ENCODE measurements at regions not wholly inside any gene's neighbourhood (a gene's known extent, or its start where the extent isn't known, plus 50 kb on each side); places are given as distances from the start of the nearest gene placed in this dataset.

GRCh38 chr9:1173211-1173610 lies 123.1 kb downstream of the DMRT2 start:
- no peaks in the 10 kb centered on the region for H3K79me2 ChIP-seq (ENCODE audit: control insufficient read depth, insufficient read depth, low read length)
- H3K36me3 ChIP-seq (ENCODE audit: control insufficient read depth, insufficient read depth, low read length): no peaks in the 10 kb centered on the region
- H3K9ac ChIP-seq (ENCODE audit: insufficient read depth, low read length): no peak overlapping the region
- no peak overlapping the region for H3K4me3 ChIP-seq (replicated peaks in 1 of 4; ENCODE audit: control extremely low read depth in 1 of 4, insufficient read depth in 1 of 4, low read depth in 3 of 4, low read length in 4 of 4)
- no peaks in the 10 kb centered on the region for H3K4me1 ChIP-seq (ENCODE audit: control insufficient read depth, extremely low read depth, insufficient read depth, low read length)
- H4K20me1 ChIP-seq (ENCODE audit: control insufficient read depth, extremely low read depth, insufficient read depth, low read length): no peaks in the 10 kb centered on the region
- H3K27me3 ChIP-seq (ENCODE audit: control insufficient read depth, insufficient read depth, low read length): no peaks in the 10 kb centered on the region
- no peaks in the 10 kb centered on the region for H3K9me3 ChIP-seq (ENCODE audit: control insufficient read depth, insufficient read depth, low read depth, low read length)
- TF ChIP-seq CTCF (conservative IDR thresholded peaks at IDR 0.05 in 1 of 2, IDR thresholded peaks at IDR 0.05 in 1 of 2; ENCODE audit: low read depth in 1 of 2, low read length in 2 of 2) (no peak), EZH2 (IDR thresholded peaks at IDR 0.05; ENCODE audit: low read length, missing control alignments) (no peak)
- H3K27ac ChIP-seq (ENCODE audit: insufficient read depth, low read length): no peak overlapping the region
- DNase-seq (ENCODE audit: low read depth in 2 of 2): no peak
- no peak overlapping the region for H3K4me2 ChIP-seq (ENCODE audit: extremely low read depth, insufficient read depth, low read length)
- no peak overlapping the region for H2AFZ ChIP-seq (ENCODE audit: low read length)

GRCh38 chr9:1173993-1174392 lies 123.8 kb downstream of the DMRT2 start:
- no peak overlapping the region for H3K4me2 ChIP-seq (ENCODE audit: extremely low read depth, insufficient read depth, low read length)
- no peak for DNase-seq (ENCODE audit: low read depth in 2 of 2)
- no peak overlapping the region for H2AFZ ChIP-seq (ENCODE audit: low read length)
- no peaks in the 10 kb centered on the region for H3K79me2 ChIP-seq (ENCODE audit: control insufficient read depth, insufficient read depth, low read length)
- no peaks in the 10 kb centered on the region for H3K27me3 ChIP-seq (ENCODE audit: control insufficient read depth, insufficient read depth, low read length)
- no peaks in the 10 kb centered on the region for H4K20me1 ChIP-seq (ENCODE audit: control insufficient read depth, extremely low read depth, insufficient read depth, low read length)
- no peak overlapping the region for H3K27ac ChIP-seq (ENCODE audit: insufficient read depth, low read length)
- no peak overlapping the region for H3K9ac ChIP-seq (ENCODE audit: insufficient read depth, low read length)
- no peaks in the 10 kb centered on the region for H3K4me1 ChIP-seq (ENCODE audit: control insufficient read depth, extremely low read depth, insufficient read depth, low read length)
- H3K9me3 ChIP-seq (ENCODE audit: control insufficient read depth, insufficient read depth, low read depth, low read length): no peaks in the 10 kb centered on the region
- H3K36me3 ChIP-seq (ENCODE audit: control insufficient read depth, insufficient read depth, low read length): no peaks in the 10 kb centered on the region
- no peak overlapping the region for H3K4me3 ChIP-seq (replicated peaks in 1 of 4; ENCODE audit: control extremely low read depth in 1 of 4, insufficient read depth in 1 of 4, low read depth in 3 of 4, low read length in 4 of 4)
- TF ChIP-seq CTCF (conservative IDR thresholded peaks at IDR 0.05 in 1 of 2, IDR thresholded peaks at IDR 0.05 in 1 of 2; ENCODE audit: low read depth in 1 of 2, low read length in 2 of 2) (no peak), EZH2 (IDR thresholded peaks at IDR 0.05; ENCODE audit: low read length, missing control alignments) (no peak)

- no peak for DNase-seq (ENCODE audit: low read depth in 2 of 2)
- Histone ChIP-seq H3K9me3 (ENCODE audit: control insufficient read depth, insufficient read depth, low read depth, low read length) (no peaks in the 10 kb centered on the region), H2AFZ (ENCODE audit: low read length) (no peak overlapping the region), H3K36me3 (ENCODE audit: control insufficient read depth, insufficient read depth, low read length) (no peaks in the 10 kb centered on the region), H3K4me1 (ENCODE audit: control insufficient read depth, extremely low read depth, insufficient read depth, low read length) (no peaks in the 10 kb centered on the region), H3K9ac (ENCODE audit: insufficient read depth, low read length) (no peak overlapping the region), H3K79me2 (ENCODE audit: control insufficient read depth, insufficient read depth, low read length) (no peaks in the 10 kb centered on the region), H3K27ac (ENCODE audit: insufficient read depth, low read length) (no peak overlapping the region), H3K27me3 (ENCODE audit: control insufficient read depth, insufficient read depth, low read length) (no peaks in the 10 kb centered on the region), H3K4me3 (replicated peaks in 1 of 4; ENCODE audit: control extremely low read depth in 1 of 4, insufficient read depth in 1 of 4, low read depth in 3 of 4, low read length in 4 of 4) (no peak overlapping the region), H3K4me2 (ENCODE audit: extremely low read depth, insufficient read depth, low read length) (no peak overlapping the region), H4K20me1 (ENCODE audit: control insufficient read depth, extremely low read depth, insufficient read depth, low read length) (no peaks in the 10 kb centered on the region)
- TF ChIP-seq EZH2 (IDR thresholded peaks at IDR 0.05; ENCODE audit: low read length, missing control alignments) (no peak), CTCF (conservative IDR thresholded peaks at IDR 0.05 in 1 of 2, IDR thresholded peaks at IDR 0.05 in 1 of 2; ENCODE audit: low read depth in 1 of 2, low read length in 2 of 2) (no peak)
Measured at GRCh38 chr9:1179366-1179765, 129.2 kb downstream of the DMRT2 start.

Data from fibroblast of lung (primary cell).